ENCODE measurements at regions not wholly inside any gene's neighbourhood (a gene's known extent, or its start where the extent isn't known, plus 50 kb on each side); places are given as distances from the start of the nearest gene placed in this dataset.

DNA sequence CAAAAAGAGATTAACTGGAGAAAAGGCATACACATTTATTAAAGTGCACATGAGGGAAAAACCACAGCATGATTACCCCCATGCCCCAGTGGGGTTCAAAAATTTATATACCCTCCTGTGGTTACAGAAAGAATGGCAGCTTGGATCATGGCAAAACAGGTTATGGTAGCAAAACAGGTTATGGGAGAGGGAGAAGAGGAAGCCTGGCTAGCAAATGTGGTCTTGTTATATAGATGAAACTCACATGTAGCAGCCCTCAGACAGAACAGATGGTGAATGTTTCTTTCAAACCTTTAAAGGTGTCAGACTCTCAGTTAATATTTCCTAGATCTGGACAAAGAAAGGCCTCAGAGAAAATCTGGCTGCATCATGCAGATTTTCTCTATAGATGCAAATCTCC, 178.2 kb upstream of the ZC3H15 start:
- no peak overlapping the region for H3K9ac ChIP-seq (ENCODE audit: insufficient read depth in 1 of 2, low read length in 2 of 2)
- no peak overlapping the region for H3K4me3 ChIP-seq
- TF ChIP-seq CTCF (IDR thresholded peaks at IDR 0.05; ENCODE audit: control extremely low read depth, extremely low read depth) = no peak
- H3K4me1 ChIP-seq (ENCODE audit: control insufficient read depth in 5 of 5, insufficient read depth in 5 of 5, low read length in 5 of 5) = no peaks in the 10 kb centered on the region
- no peaks in the 10 kb centered on the region for H3K36me3 ChIP-seq (ENCODE audit: control insufficient read depth in 4 of 4, insufficient read depth in 4 of 4, low read length in 4 of 4)
- peaks cover 0 to 3% (median 1%) of the 10 kb centered on the region in 4 donors for H3K9me3 ChIP-seq (ENCODE audit: control insufficient read depth in 4 of 4, insufficient read depth in 3 of 4, low read length in 3 of 4)
- H3K27ac ChIP-seq (ENCODE audit: low read depth in 1 of 2, low read length in 1 of 2) = no peak overlapping the region
- H3K27me3 ChIP-seq (ENCODE audit: control insufficient read depth in 3 of 3, insufficient read depth in 3 of 3, low read length in 2 of 3) = no peaks in the 10 kb centered on the region
- ATAC-seq (ENCODE audit: insufficient read depth, low FRiP score) (no peak), DNase-seq (no peak)

DNA sequence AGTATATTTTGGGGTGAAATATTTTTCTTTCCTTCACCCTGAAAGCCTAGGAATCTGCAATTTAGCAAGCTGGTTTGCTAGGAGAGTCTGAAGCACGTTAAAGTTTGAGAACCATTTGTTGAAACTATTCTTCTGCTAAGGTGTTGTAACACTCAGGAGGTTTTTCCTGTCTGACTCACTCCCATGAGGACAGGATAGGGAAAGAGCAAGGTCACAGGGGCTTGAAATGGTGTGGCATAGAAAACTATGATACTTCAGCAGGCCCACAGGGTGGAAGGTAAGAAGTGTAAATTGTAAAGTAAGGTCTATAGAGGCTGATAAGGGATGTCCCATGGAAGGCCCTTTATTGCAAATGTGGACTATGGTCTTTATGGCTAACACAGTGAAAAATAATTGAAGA, 177.7 kb upstream of the ZC3H15 start:
- Histone ChIP-seq H3K4me3 (no peak overlapping the region), H3K27me3 (ENCODE audit: control insufficient read depth in 3 of 3, insufficient read depth in 3 of 3, low read length in 2 of 3) (no peaks in the 10 kb centered on the region), H3K36me3 (ENCODE audit: control insufficient read depth in 4 of 4, insufficient read depth in 4 of 4, low read length in 4 of 4) (no peaks in the 10 kb centered on the region), H3K27ac (ENCODE audit: low read depth in 1 of 2, low read length in 1 of 2) (no peak overlapping the region), H3K9ac (ENCODE audit: insufficient read depth in 1 of 2, low read length in 2 of 2) (no peak overlapping the region), H3K4me1 (ENCODE audit: control insufficient read depth in 5 of 5, insufficient read depth in 5 of 5, low read length in 5 of 5) (no peaks in the 10 kb centered on the region), H3K9me3 (ENCODE audit: control insufficient read depth in 4 of 4, insufficient read depth in 3 of 4, low read length in 3 of 4) (peaks cover 0 to 6% (median 1%) of the 10 kb centered on the region in 4 donors)
- DNase-seq = no peak
- TF ChIP-seq CTCF (IDR thresholded peaks at IDR 0.05; ENCODE audit: control extremely low read depth, extremely low read depth) = no peak
- WGBS, 2 donors = 47 to 53% methylated on average over 1 of the region's 1 CpG
- no peak for ATAC-seq (ENCODE audit: insufficient read depth, low FRiP score)

DNA sequence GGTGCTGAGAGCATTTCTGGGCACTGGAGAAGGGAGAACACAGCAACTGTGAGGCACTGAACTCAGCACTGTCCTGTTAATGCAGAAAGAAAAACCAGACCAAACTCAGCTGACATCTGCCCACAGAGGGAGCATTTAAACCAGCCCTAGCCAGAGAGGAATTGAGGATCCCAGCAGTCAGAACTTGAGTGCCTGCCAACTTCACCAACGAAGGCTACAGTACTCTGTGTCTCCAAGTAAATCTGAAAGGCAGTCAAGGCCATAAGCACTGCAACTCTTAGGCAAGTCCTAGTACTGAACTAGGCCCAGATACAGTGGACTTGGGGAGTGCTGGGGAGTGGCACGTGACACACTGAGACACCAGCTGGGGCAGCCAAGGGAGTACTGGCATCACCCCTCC, 176.2 kb upstream of the ZC3H15 start:
- H3K27me3 ChIP-seq (ENCODE audit: control insufficient read depth in 3 of 3, insufficient read depth in 3 of 3, low read length in 2 of 3) = no peaks in the 10 kb centered on the region
- H3K36me3 ChIP-seq (ENCODE audit: control insufficient read depth in 4 of 4, insufficient read depth in 4 of 4, low read length in 4 of 4) = no peaks in the 10 kb centered on the region
- H3K4me1 ChIP-seq (ENCODE audit: control insufficient read depth in 5 of 5, insufficient read depth in 5 of 5, low read length in 5 of 5) = no peaks in the 10 kb centered on the region
- WGBS, 2 donors = 64 to 73% methylated on average over 2 of the region's 2 CpGs
- H3K27ac ChIP-seq (ENCODE audit: low read depth in 1 of 2, low read length in 1 of 2) = no peak overlapping the region
- no peak overlapping the region for H3K9ac ChIP-seq (ENCODE audit: insufficient read depth in 1 of 2, low read length in 2 of 2)
- no peak for TF ChIP-seq CTCF (IDR thresholded peaks at IDR 0.05; ENCODE audit: control extremely low read depth, extremely low read depth)
- H3K4me3 ChIP-seq = no peak overlapping the region
- DNase-seq (peak; percentile 35 to 70 (median 57)), ATAC-seq (ENCODE audit: insufficient read depth, low FRiP score) (no peak)
- H3K9me3 ChIP-seq (ENCODE audit: control insufficient read depth in 4 of 4, insufficient read depth in 3 of 4, low read length in 3 of 4) = peaks cover 0 to 6% (median 1%) of the 10 kb centered on the region in 4 donors

GRCh38 chr2:186319105-186319504, 167.0 kb upstream of the ZC3H15 start:
- ATAC-seq (ENCODE audit: insufficient read depth, low FRiP score) (no peak), DNase-seq (no peak)
- 96% methylated on average over 2 of the region's 2 CpGs for WGBS, 2 donors
- Histone ChIP-seq H3K27ac (ENCODE audit: low read depth in 1 of 2, low read length in 1 of 2) (no peak overlapping the region), H3K4me1 (ENCODE audit: control insufficient read depth in 5 of 5, insufficient read depth in 5 of 5, low read length in 5 of 5) (no peaks in the 10 kb centered on the region), H3K9ac (ENCODE audit: insufficient read depth in 1 of 2, low read length in 2 of 2) (no peak overlapping the region), H3K27me3 (ENCODE audit: control insufficient read depth in 3 of 3, insufficient read depth in 3 of 3, low read length in 2 of 3) (no peaks in the 10 kb centered on the region), H3K36me3 (ENCODE audit: control insufficient read depth in 4 of 4, insufficient read depth in 4 of 4, low read length in 4 of 4) (no peaks in the 10 kb centered on the region), H3K4me3 (no peak overlapping the region), H3K9me3 (ENCODE audit: control insufficient read depth in 4 of 4, insufficient read depth in 3 of 4, low read length in 3 of 4) (peaks cover 0 to 6% (median 0%) of the 10 kb centered on the region in 4 donors)
- TF ChIP-seq CTCF (IDR thresholded peaks at IDR 0.05; ENCODE audit: control extremely low read depth, extremely low read depth) = no peak

Measured in lung (tissue), 11 donors.